Daoy (cell line): ENCODE measurements at regions not wholly inside any gene's neighbourhood (a gene's known extent, or its start where the extent isn't known, plus 50 kb on each side); places are given as distances from the start of the nearest gene placed in this dataset.
"Not testable (repeated sequence)": the region's sequence is repeated elsewhere in the genome, so short reads cannot be mapped to it uniquely, and the experiment has no call there.

Source experiments
- DNase-seq: peaks from one replicate; pipeline ENCODE4 v3.0.0-alpha.2; 2015; ENCODE audit warnings: low read depth

- DNase-seq: no peak
These were observed 71.8 kb downstream of the GGTLC2 start for GRCh38 chr22:22716136-22716665.

DNA sequence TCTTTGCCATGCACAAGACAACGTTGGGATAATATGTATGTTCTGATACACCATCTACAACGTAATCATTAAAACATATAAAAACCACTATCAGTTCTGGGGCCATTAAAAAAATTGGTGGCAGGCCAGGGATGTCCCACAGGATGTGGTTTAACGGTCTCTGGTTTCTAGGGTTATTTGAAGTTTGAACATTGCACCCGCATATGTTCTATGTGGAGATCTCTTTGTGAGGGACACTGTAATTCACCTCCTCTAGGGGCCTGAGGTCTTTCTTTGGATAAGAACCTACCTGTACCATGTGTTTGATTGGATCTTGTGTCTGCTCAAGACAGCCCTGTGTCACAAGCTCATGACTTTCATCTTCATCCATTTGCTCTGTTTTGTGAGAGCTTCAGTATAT lies 73.2 kb downstream of the GGTLC2 start:
- DNase-seq: no peak

- peak; percentile 62 for DNase-seq
These were observed 75.8 kb downstream of the GGTLC2 start for GRCh38 chr22:22720201-22720723.

GRCh38 chr22:22720724-22721261 lies 76.4 kb downstream of the GGTLC2 start:
- peak; percentile 21 for DNase-seq

GRCh38 chr22:22721681-22722354 lies 77.4 kb downstream of the GGTLC2 start:
- DNase-seq: peak; percentile 76

DNA sequence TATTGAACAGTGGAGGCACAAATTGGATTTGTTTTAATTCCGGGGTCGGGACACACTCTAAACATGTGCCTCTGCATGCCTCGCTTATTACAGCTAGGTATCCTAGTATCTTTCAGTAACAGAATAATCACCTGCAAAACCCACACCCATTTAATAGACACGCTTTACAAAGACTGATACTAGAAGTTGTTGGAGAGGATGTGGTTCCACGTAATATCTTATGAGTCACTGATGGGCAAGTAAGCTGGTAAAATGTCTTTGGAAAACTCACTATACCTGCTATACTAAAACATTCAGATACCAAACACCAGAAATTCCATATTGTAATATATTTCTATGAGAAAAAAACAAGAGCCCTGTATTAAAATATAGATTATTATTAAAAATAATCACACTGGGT lies 84.0 kb downstream of the GGTLC2 start:
- peak; percentile 36 for DNase-seq

DNA sequence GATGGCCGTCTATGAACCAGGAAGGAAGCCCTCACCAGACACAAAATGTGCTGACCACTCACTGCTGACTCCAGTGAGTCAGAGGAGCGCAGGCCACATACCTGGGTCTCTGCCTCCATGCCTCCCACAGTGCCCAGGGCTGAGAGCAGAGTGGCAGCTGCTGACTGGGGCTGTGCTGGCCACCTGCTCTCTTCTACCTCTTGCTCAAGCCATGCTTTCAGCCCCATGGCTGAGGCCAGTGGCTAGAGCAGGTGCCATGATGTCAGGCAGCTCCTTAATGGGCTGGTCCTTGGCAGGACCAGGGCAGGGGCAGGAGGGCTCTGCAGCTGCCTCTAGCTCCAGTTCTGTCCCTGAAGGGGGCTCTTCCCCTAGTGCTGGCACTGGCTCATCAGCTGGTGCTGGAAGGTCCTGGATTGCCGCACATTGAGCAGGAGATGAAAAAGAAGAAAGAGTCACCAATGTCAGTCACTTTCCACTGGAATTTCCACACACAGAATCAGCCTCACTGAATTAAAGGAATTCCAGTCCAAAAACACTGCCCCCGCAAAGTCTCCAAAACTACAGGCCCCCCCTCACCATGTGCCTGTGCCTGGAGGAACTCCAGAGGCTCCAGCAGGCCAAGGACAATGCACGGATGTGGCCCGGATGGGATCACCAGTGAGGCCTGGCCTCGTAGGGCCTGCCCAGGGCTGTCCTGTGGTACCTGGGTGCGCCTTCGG lies 86.4 kb downstream of the GGTLC2 start:
- DNase-seq: no peak

DNA sequence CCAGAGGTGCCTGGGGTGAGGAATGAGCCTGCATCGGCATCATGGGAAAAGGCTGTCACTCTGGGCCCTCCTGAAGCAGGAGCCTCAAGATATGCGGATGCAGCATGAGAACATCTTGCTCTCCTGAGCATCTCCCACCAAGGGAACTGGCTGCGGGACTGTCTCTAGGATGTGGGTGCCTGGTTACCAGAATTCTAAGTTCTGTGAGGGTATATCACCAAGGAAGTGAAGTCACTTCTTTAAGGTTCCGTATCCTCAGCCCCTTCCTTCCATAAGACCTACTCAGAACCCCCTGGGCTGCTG lies 86.9 kb downstream of the GGTLC2 start:
- no peak for DNase-seq

GRCh38 chr22:22733006-22733405 lies 88.6 kb downstream of the GGTLC2 start:
- not testable (repeated sequence) for DNase-seq

GRCh38 chr22:22733881-22734373 lies 89.5 kb downstream of the GGTLC2 start:
- DNase-seq: no peak

GRCh38 chr22:22734395-22735272 lies 90.2 kb downstream of the GGTLC2 start:
- not testable (repeated sequence) for DNase-seq

- not testable (repeated sequence) for DNase-seq
These were observed 90.9 kb downstream of the GGTLC2 start for GRCh38 chr22:22735276-22735675.

DNA sequence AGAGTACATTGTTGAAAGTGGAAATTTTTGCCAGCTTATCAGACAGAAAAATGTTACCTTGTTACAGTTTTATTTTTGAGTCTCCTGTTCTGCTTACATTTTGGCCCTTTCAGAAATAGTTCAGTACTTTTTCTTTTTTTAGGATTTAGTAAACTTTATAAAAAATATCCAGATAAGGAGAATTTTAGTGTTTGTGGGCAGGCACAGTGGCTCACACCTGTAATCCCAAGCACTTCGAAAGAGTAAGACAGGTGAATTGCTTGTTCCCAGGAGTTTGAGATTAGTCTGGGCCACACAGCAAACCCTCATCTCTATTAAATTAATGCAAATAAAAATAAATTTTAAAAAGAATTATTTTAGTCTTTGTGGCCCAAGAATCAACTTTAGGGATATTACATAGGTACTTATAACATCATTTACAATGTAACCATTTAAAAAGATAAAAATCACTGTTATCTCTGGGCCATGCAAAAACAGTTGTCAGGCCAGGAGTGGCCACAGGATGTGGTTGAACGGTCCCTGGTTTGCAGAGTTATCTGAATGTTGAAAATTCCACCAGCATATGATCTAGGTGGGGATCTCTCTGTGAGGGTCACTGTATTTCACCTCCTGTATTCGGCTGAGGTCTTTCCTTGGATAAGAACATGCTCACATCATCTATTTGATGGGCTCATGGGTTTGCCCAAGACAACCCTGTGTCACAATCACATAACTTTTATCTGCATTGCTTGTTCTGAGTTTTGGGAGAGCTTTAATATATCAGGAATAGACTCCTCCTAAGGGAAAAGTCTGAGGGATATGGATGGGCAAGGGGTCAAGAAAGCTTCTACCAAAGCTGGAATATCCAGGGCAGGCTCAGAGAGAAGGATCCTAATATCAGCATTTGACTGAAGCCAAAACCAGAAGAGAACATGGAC lies 91.5 kb downstream of the GGTLC2 start:
- no peak for DNase-seq

DNA sequence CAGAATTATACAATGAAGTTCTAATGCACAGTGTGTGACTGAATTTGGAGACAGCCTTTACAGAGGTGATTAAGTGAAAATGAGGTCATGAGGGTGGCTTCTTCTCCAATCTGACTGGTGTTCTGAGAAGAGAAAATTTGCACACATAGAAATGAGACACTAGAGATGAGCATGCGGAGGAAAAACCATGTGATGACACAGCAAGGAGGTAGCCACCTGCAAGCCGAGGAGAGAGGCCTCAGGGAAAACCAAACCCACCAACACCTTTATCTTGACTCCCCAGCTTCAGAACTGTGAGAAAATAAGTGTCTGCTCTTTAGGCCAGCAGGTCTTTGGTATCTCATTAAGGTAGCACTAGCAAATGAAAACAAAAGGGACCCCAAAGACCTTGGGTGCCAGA lies 93.2 kb downstream of the GGTLC2 start:
- no peak for DNase-seq

DNA sequence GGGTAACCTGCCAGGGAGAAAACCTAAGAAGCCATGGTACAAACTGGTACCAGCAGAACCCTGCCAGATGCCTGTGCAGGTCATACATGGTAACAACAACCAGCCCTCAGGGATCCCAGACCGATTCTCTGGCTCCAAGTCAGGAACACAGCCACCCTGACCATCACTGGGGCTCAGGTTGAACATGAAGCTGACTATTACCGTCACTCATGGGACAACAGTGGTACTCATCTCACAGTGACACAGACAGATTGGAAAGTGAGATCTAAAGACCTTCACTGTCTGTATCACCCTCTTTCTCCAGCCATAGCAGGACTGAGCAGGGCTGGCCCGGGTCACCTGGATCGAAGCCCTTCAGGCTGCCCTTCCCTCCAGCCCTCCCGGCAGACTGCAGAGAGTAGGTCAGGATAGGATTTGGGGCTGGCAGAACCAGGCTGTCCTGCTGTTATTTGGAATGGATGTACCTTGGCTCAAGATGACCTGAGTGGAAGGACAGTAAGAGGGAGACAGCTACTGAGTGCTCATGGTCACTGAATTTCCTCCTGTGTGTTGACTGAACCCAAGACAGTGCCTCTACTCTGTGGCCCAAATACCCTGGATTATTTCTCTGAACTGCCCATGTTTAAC lies 94.7 kb downstream of the GGTLC2 start:
- DNase-seq: no peak

- DNase-seq: no peak
These were observed 96.3 kb downstream of the GGTLC2 start for GRCh38 chr22:22740560-22741276.

GRCh38 chr22:22741843-22742242 lies 97.4 kb downstream of the GGTLC2 start:
- no peak for DNase-seq

DNA sequence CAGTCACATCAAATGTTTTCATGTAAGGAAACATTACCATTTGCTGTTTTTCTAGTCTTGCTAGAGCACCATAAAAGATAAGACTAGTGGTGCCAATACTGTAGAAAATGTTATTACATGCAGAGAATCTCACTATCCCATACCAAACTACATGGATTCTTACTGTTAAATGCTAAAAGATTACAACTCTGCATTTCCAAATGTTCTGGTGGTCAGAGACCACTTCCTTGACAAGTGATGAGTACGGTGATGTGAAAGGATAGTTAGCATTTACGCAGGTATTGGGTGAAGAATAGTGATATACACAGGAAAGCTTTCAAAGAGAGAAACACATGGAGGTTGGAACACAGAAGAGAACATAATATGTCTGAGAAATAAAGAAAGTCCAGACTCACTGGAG lies 98.2 kb downstream of the GGTLC2 start:
- no peak for DNase-seq

DNA sequence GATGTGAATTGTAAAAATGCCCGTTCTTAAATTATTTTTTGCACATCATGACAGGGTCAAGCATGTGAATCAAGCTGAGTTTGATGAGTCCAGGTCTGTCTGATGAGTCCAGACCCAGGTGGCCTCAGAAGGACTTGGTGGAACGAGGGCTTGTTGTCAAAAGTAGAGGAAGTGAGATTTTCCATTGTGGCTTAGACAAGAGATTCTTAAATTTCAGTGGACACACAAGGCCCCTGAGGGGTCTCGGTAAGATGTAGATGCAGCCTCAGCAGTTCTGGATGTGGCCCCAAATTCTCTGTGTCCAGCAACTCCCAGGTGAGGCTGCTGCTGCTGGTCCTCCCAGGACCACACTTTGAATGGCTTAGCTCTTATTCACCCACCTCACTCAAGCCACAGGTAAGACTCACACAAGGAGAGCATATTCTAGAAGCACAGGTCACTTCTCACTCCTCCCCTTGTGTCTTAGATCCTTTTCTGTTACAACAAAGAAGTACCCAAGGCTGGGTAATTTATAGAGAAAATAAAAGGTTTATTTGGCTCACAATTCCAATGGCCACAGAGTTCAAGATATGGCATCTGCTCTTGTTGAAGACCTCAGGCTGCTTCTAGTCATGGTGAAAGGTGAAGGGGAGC lies 98.8 kb downstream of the GGTLC2 start:
- no peak for DNase-seq
